ENCODE measurements at regions not wholly inside any gene's neighbourhood (a gene's known extent, or its start where the extent isn't known, plus 50 kb on each side); places are given as distances from the start of the nearest gene placed in this dataset.
"Not testable (repeated sequence)": the region's sequence is repeated elsewhere in the genome, so short reads cannot be mapped to it uniquely, and the experiment has no call there.

GRCh38 chr3:70703305-70704102 is 391.1 kb upstream of the MDFIC2 start:
- no peak for DNase-seq
- no peak for ATAC-seq
- intact Hi-C loops (cut with micrococcal nuclease), result no loop called here

- ATAC-seq (no peak), DNase-seq (no peak)
- intact Hi-C loops (cut with micrococcal nuclease), result no loop called here
Measured at GRCh38 chr3:70702132-70702531, 389.7 kb upstream of the MDFIC2 start.

- intact Hi-C loops (cut with micrococcal nuclease), result no loop called here
- no peak for DNase-seq
- ATAC-seq, result no peak
Measured at GRCh38 chr3:70684701-70685100, 372.3 kb upstream of the MDFIC2 start.

- intact Hi-C loops (cut with micrococcal nuclease); DNase-seq; ATAC-seq: not testable (repeated sequence)
Measured at GRCh38 chr3:70675810-70676209, 363.4 kb upstream of the MDFIC2 start.

- intact Hi-C loops (cut with micrococcal nuclease), result no loop called here
- ATAC-seq, result no peak
- no peak for DNase-seq
Measured at GRCh38 chr3:70658513-70659310, 346.3 kb upstream of the MDFIC2 start.

GRCh38 chr3:70657454-70657853 is 345.0 kb upstream of the MDFIC2 start:
- DNase-seq, result no peak
- intact Hi-C loops (cut with micrococcal nuclease), result no loop called here
- ATAC-seq, result no peak

GRCh38 chr3:70647823-70648222 is 335.4 kb upstream of the MDFIC2 start:
- ATAC-seq, result no peak
- no peak for DNase-seq

GRCh38 chr3:70647094-70647493 is 334.7 kb upstream of the MDFIC2 start:
- intact Hi-C loops (cut with micrococcal nuclease), result no loop called here
- no peak for ATAC-seq
- no peak for DNase-seq

More at GRCh38 chr3:70647823-70648222, 335.4 kb upstream of the MDFIC2 start:
- intact Hi-C loops (cut with micrococcal nuclease), result no loop called here

GRCh38 chr3:70646635-70647034 is 334.2 kb upstream of the MDFIC2 start:
- DNase-seq (no peak), ATAC-seq (no peak)
- intact Hi-C loops (cut with micrococcal nuclease), result no loop called here

GRCh38 chr3:70640481-70640880 is 328.0 kb upstream of the MDFIC2 start:
- ATAC-seq (no peak), DNase-seq (no peak)
- intact Hi-C loops (cut with micrococcal nuclease), result no loop called here

GRCh38 chr3:70635301-70635700 is 322.9 kb upstream of the MDFIC2 start:
- ATAC-seq (no peak), DNase-seq (no peak)
- intact Hi-C loops (cut with micrococcal nuclease), result no loop called here

GRCh38 chr3:70631716-70632307 is 319.4 kb upstream of the MDFIC2 start:
- no peak for ATAC-seq
- DNase-seq, result no peak
- intact Hi-C loops (cut with micrococcal nuclease), result no loop called here

- intact Hi-C loops (cut with micrococcal nuclease), result no loop called here
- DNase-seq, result no peak
- no peak for ATAC-seq
Measured at GRCh38 chr3:70621451-70621850, 309.0 kb upstream of the MDFIC2 start.

- no peak for ATAC-seq
- intact Hi-C loops (cut with micrococcal nuclease), result no loop called here
- no peak for DNase-seq
Measured at GRCh38 chr3:70620956-70621355, 308.5 kb upstream of the MDFIC2 start.

- intact Hi-C loops (cut with micrococcal nuclease), result no loop called here
- ATAC-seq (no peak), DNase-seq (no peak)
Measured at GRCh38 chr3:70620367-70620766, 307.9 kb upstream of the MDFIC2 start.

- ATAC-seq, result no peak
Measured at GRCh38 chr3:70618151-70618550, 305.7 kb upstream of the MDFIC2 start.

GRCh38 chr3:70617349-70617748 is 304.9 kb upstream of the MDFIC2 start:
- DNase-seq; ATAC-seq; intact Hi-C loops (cut with micrococcal nuclease): not testable (repeated sequence)

More at GRCh38 chr3:70618151-70618550, 305.7 kb upstream of the MDFIC2 start:
- intact Hi-C loops (cut with micrococcal nuclease), result no loop called here
- DNase-seq, result no peak

GRCh38 chr3:70615286-70615685 is 302.8 kb upstream of the MDFIC2 start:
- DNase-seq, result no peak
- ATAC-seq, result no peak
- intact Hi-C loops (cut with micrococcal nuclease), result no loop called here

- ATAC-seq (no peak), DNase-seq (no peak)
- intact Hi-C loops (cut with micrococcal nuclease), result no loop called here
Measured at GRCh38 chr3:70614111-70614510, 301.7 kb upstream of the MDFIC2 start.

- intact Hi-C loops (cut with micrococcal nuclease), result no loop called here
- no peak for DNase-seq
- ATAC-seq, result no peak
Measured at GRCh38 chr3:70612920-70613319, 300.5 kb upstream of the MDFIC2 start.
